ENCODE measurements at regions not wholly inside any gene's neighbourhood (a gene's known extent, or its start where the extent isn't known, plus 50 kb on each side); places are given as distances from the start of the nearest gene placed in this dataset.

DNA sequence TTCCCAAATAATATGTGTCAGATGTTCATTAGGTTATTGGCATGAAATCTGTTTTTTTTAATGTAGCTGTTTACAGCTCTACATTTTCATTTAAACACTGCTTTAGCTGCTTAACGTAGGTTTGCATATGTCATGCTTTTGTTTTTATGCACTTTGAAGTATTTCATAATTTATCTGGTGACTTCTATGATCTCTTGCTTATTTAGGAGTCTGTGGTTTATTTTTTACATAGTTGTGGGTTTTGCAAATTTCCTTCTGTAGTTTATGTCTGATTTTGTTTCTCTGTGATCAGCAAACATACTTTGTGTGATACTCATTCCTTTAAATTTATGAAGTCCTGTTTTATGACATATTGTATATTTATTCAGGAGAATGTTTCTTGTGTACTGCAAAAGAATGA lies 606.5 kb upstream of the PFKP start:
- no peaks in the 10 kb centered on the region for H3K27me3 ChIP-seq (ENCODE audit: control insufficient read depth, insufficient read depth, low read length)
- no peak overlapping the region for H3K27ac ChIP-seq (ENCODE audit: low read depth, low read length)
- H3K4me3 ChIP-seq (ENCODE audit: low read depth, low read length), result no peak overlapping the region
- H3K4me1 ChIP-seq (ENCODE audit: control insufficient read depth, insufficient read depth, low read length), result no peaks in the 10 kb centered on the region
- H3K36me3 ChIP-seq (ENCODE audit: control insufficient read depth, insufficient read depth, low read length), result no peaks in the 10 kb centered on the region
- no peaks in the 10 kb centered on the region for H3K9me3 ChIP-seq (ENCODE audit: control insufficient read depth, insufficient read depth, low read depth, low read length)
- H3K9ac ChIP-seq (ENCODE audit: low read length), result no peak overlapping the region

GRCh38 chr10:2459713-2460112 lies 607.6 kb upstream of the PFKP start:
- Histone ChIP-seq H3K9me3 (ENCODE audit: control insufficient read depth, insufficient read depth, low read depth, low read length) (no peaks in the 10 kb centered on the region), H3K36me3 (ENCODE audit: control insufficient read depth, insufficient read depth, low read length) (no peaks in the 10 kb centered on the region), H3K4me3 (ENCODE audit: low read depth, low read length) (no peak overlapping the region), H3K27me3 (ENCODE audit: control insufficient read depth, insufficient read depth, low read length) (no peaks in the 10 kb centered on the region), H3K9ac (ENCODE audit: low read length) (no peak overlapping the region), H3K4me1 (ENCODE audit: control insufficient read depth, insufficient read depth, low read length) (no peaks in the 10 kb centered on the region), H3K27ac (ENCODE audit: low read depth, low read length) (no peak overlapping the region)

GRCh38 chr10:2456834-2457233 lies 610.5 kb upstream of the PFKP start:
- Histone ChIP-seq H3K4me3 (ENCODE audit: low read depth, low read length) (no peak overlapping the region), H3K27me3 (ENCODE audit: control insufficient read depth, insufficient read depth, low read length) (no peaks in the 10 kb centered on the region), H3K9me3 (ENCODE audit: control insufficient read depth, insufficient read depth, low read depth, low read length) (no peaks in the 10 kb centered on the region), H3K36me3 (ENCODE audit: control insufficient read depth, insufficient read depth, low read length) (no peaks in the 10 kb centered on the region), H3K4me1 (ENCODE audit: control insufficient read depth, insufficient read depth, low read length) (no peaks in the 10 kb centered on the region), H3K27ac (ENCODE audit: low read depth, low read length) (no peak overlapping the region), H3K9ac (ENCODE audit: low read length) (no peak overlapping the region)

- no peaks in the 10 kb centered on the region for H3K36me3 ChIP-seq (ENCODE audit: control insufficient read depth, insufficient read depth, low read length)
- no peak overlapping the region for H3K27ac ChIP-seq (ENCODE audit: low read depth, low read length)
- H3K4me3 ChIP-seq (ENCODE audit: low read depth, low read length), result no peak overlapping the region
- H3K9ac ChIP-seq (ENCODE audit: low read length), result no peak overlapping the region
- no peaks in the 10 kb centered on the region for H3K27me3 ChIP-seq (ENCODE audit: control insufficient read depth, insufficient read depth, low read length)
- no peaks in the 10 kb centered on the region for H3K9me3 ChIP-seq (ENCODE audit: control insufficient read depth, insufficient read depth, low read depth, low read length)
- H3K4me1 ChIP-seq (ENCODE audit: control insufficient read depth, insufficient read depth, low read length), result no peaks in the 10 kb centered on the region
Observed at GRCh38 chr10:2445370-2445769, 622.0 kb upstream of the PFKP start.

GRCh38 chr10:2439983-2440382 lies 627.4 kb upstream of the PFKP start:
- Histone ChIP-seq H3K27me3 (ENCODE audit: control insufficient read depth, insufficient read depth, low read length) (no peaks in the 10 kb centered on the region), H3K4me1 (ENCODE audit: control insufficient read depth, insufficient read depth, low read length) (no peaks in the 10 kb centered on the region), H3K36me3 (ENCODE audit: control insufficient read depth, insufficient read depth, low read length) (no peaks in the 10 kb centered on the region), H3K9ac (ENCODE audit: low read length) (no peak overlapping the region), H3K4me3 (ENCODE audit: low read depth, low read length) (no peak overlapping the region), H3K9me3 (ENCODE audit: control insufficient read depth, insufficient read depth, low read depth, low read length) (peaks cover 2% of the 10 kb centered on the region; the same call in 1 of the 2 replicates), H3K27ac (ENCODE audit: low read depth, low read length) (no peak overlapping the region)

GRCh38 chr10:2439000-2439399 lies 628.3 kb upstream of the PFKP start:
- H3K4me1 ChIP-seq (ENCODE audit: control insufficient read depth, insufficient read depth, low read length), result no peaks in the 10 kb centered on the region
- no peak overlapping the region for H3K4me3 ChIP-seq (ENCODE audit: low read depth, low read length)

DNA sequence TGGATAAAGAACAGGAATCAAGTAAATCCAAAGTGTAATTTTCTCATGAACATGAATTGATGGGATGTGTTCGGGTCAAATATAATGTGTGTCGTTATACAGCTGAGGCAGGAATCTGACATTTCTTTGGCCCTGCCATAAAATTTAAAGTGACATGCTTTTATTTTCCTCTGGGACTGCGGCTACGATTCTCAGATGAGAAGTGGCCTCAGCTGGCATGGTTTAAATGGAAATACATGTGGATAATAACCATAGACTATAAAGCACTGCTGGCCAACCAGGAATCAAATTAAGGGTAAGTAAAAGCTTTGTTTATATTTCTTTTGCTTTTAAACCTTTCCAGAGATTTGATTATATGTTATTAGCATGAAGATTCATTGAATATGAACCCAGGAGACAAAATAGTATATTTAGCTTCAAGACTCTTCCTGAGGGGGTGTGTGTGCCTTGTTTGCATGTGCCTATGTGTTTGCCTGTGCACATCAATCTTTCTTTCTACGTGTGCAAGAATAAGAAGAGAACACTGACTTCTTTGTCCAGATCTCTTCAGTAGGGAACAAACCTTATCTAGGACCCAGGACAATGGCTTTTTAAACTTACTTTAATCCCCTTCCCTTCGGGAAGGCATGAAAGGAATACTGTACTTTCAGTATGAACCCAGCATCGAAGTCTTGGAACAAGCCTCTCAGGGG lies 629.0 kb upstream of the PFKP start:
- H3K36me3 ChIP-seq (ENCODE audit: control insufficient read depth, insufficient read depth, low read length), result no peaks in the 10 kb centered on the region
- no peak overlapping the region for H3K27ac ChIP-seq (ENCODE audit: low read depth, low read length)
- no peak overlapping the region for H3K9ac ChIP-seq (ENCODE audit: low read length)
- no peak overlapping the region for H3K4me3 ChIP-seq (ENCODE audit: low read depth, low read length)
- no peaks in the 10 kb centered on the region for H3K27me3 ChIP-seq (ENCODE audit: control insufficient read depth, insufficient read depth, low read length)
- H3K9me3 ChIP-seq (ENCODE audit: control insufficient read depth, insufficient read depth, low read depth, low read length), result peaks cover 6% of the 10 kb centered on the region; the same call in 1 of the 2 replicates
- no peaks in the 10 kb centered on the region for H3K4me1 ChIP-seq (ENCODE audit: control insufficient read depth, insufficient read depth, low read length)

More at GRCh38 chr10:2439000-2439399, 628.3 kb upstream of the PFKP start:
- Histone ChIP-seq H3K9me3 (ENCODE audit: control insufficient read depth, insufficient read depth, low read depth, low read length) (peaks cover 6% of the 10 kb centered on the region; the same call in 1 of the 2 replicates), H3K36me3 (ENCODE audit: control insufficient read depth, insufficient read depth, low read length) (no peaks in the 10 kb centered on the region), H3K27me3 (ENCODE audit: control insufficient read depth, insufficient read depth, low read length) (no peaks in the 10 kb centered on the region), H3K27ac (ENCODE audit: low read depth, low read length) (no peak overlapping the region), H3K9ac (ENCODE audit: low read length) (no peak overlapping the region)

GRCh38 chr10:2436933-2437332 lies 630.4 kb upstream of the PFKP start:
- Histone ChIP-seq H3K9me3 (ENCODE audit: control insufficient read depth, insufficient read depth, low read depth, low read length) (peaks cover 6% of the 10 kb centered on the region; the same call in 1 of the 2 replicates), H3K27me3 (ENCODE audit: control insufficient read depth, insufficient read depth, low read length) (no peaks in the 10 kb centered on the region), H3K4me3 (ENCODE audit: low read depth, low read length) (no peak overlapping the region), H3K36me3 (ENCODE audit: control insufficient read depth, insufficient read depth, low read length) (no peaks in the 10 kb centered on the region), H3K4me1 (ENCODE audit: control insufficient read depth, insufficient read depth, low read length) (no peaks in the 10 kb centered on the region), H3K9ac (ENCODE audit: low read length) (no peak overlapping the region), H3K27ac (ENCODE audit: low read depth, low read length) (no peak overlapping the region)

DNA sequence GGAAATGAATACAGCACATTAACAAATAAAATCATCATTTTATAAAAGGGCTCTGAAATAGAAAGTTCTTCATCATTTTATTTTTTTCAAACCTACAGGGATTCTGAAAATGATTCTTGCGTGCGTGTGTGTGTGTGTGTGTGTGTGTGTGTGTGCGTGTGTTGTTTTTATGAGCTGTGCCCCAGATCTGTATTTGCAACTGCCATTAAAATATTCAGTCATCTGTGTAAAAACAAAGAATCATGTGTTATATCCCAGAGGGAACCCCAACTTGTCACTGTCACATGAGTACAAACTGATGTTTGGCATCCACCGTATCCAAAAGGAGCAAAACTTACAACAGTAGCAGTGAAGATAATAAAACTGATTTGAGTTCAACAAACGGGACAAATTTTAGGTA lies 635.4 kb upstream of the PFKP start:
- Histone ChIP-seq H3K4me3 (ENCODE audit: low read depth, low read length) (no peak overlapping the region), H3K27ac (ENCODE audit: low read depth, low read length) (no peak overlapping the region), H3K4me1 (ENCODE audit: control insufficient read depth, insufficient read depth, low read length) (no peaks in the 10 kb centered on the region), H3K9ac (ENCODE audit: low read length) (no peak overlapping the region), H3K36me3 (ENCODE audit: control insufficient read depth, insufficient read depth, low read length) (no peaks in the 10 kb centered on the region), H3K27me3 (ENCODE audit: control insufficient read depth, insufficient read depth, low read length) (no peaks in the 10 kb centered on the region), H3K9me3 (ENCODE audit: control insufficient read depth, insufficient read depth, low read depth, low read length) (peaks cover 6% of the 10 kb centered on the region; the same call in 1 of the 2 replicates)

DNA sequence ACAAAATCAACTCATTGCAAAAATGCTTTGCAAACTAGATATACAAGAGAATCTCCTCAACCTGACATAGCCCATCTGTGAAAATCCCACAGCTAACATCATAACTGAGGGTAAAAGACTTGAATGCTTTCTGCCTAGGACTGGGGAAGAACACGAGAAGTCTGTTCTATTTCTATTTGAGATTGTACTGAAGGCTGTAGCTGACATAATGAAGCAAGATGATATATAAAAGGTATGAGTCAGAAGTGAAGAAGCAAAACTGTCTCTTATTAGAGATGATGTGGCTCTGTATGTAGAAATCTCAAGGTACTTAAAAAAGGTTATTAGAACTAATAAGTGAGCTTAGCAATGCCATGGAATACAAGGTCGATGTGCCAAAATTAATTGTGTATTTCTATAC lies 639.9 kb upstream of the PFKP start:
- Histone ChIP-seq H3K4me3 (ENCODE audit: low read depth, low read length) (no peak overlapping the region), H3K27me3 (ENCODE audit: control insufficient read depth, insufficient read depth, low read length) (no peaks in the 10 kb centered on the region), H3K9ac (ENCODE audit: low read length) (no peak overlapping the region), H3K9me3 (ENCODE audit: control insufficient read depth, insufficient read depth, low read depth, low read length) (no peaks in the 10 kb centered on the region), H3K4me1 (ENCODE audit: control insufficient read depth, insufficient read depth, low read length) (no peaks in the 10 kb centered on the region), H3K36me3 (ENCODE audit: control insufficient read depth, insufficient read depth, low read length) (no peaks in the 10 kb centered on the region), H3K27ac (ENCODE audit: low read depth, low read length) (no peak overlapping the region)

- H3K4me1 ChIP-seq (ENCODE audit: control insufficient read depth, insufficient read depth, low read length), result no peaks in the 10 kb centered on the region
- no peaks in the 10 kb centered on the region for H3K27me3 ChIP-seq (ENCODE audit: control insufficient read depth, insufficient read depth, low read length)
Observed at GRCh38 chr10:2425320-2425719, 642.0 kb upstream of the PFKP start.

More at GRCh38 chr10:2425320-2425719, 642.0 kb upstream of the PFKP start:
- H3K36me3 ChIP-seq (ENCODE audit: control insufficient read depth, insufficient read depth, low read length), result no peaks in the 10 kb centered on the region
- H3K4me3 ChIP-seq (ENCODE audit: low read depth, low read length), result no peak overlapping the region
- no peak overlapping the region for H3K27ac ChIP-seq (ENCODE audit: low read depth, low read length)
- H3K9me3 ChIP-seq (ENCODE audit: control insufficient read depth, insufficient read depth, low read depth, low read length), result no peaks in the 10 kb centered on the region
- H3K9ac ChIP-seq (ENCODE audit: low read length), result no peak overlapping the region

Measured in HUES6 (cell line).